Mesothelial cell of epicardium (in vitro differentiated cells): ENCODE measurements at regions not wholly inside any gene's neighbourhood (a gene's known extent, or its start where the extent isn't known, plus 50 kb on each side); places are given as distances from the start of the nearest gene placed in this dataset.

Source experiments
- DNase-seq, 2 experiments: peaks; one replicate each; pipeline ENCODE4 v3.0.0; 2021; ENCODE audit warnings: low spot score in 2 of 2; ENCODE audit not compliant: unreplicated experiment in 2 of 2
- H3K27ac Mint-ChIP-seq: 2 replicates; pipeline ENCODE4 v1.8.0; 2021; ENCODE audit warnings: mixed read lengths
- H3K27me3 Mint-ChIP-seq: 2 replicates; pipeline ENCODE4 v1.8.0; 2021; ENCODE audit warnings: low read depth, mixed read lengths
- H3K36me3 Mint-ChIP-seq: 2 replicates; pipeline ENCODE4 v1.8.0; 2021; ENCODE audit warnings: mixed read lengths
- H3K4me1 Mint-ChIP-seq: 2 replicates; pipeline ENCODE4 v1.8.0; 2021; ENCODE audit warnings: mixed read lengths
- H3K4me3 Mint-ChIP-seq: 2 replicates; pipeline ENCODE4 v1.8.0; 2021; ENCODE audit warnings: mild to moderate bottlenecking, moderate library complexity, mixed read lengths
- H3K9me3 Mint-ChIP-seq: 2 replicates; pipeline ENCODE4 v1.8.0; 2021; ENCODE audit warnings: mixed read lengths
- TF ChIP-seq, protein P1 (sequence below): fragments of 200-600 bp; sonication (generic); IDR thresholded peaks from one replicate; pipeline ENCODE4 v1.5.0; 2021; ENCODE audit warnings: antibody characterized with exemption; ENCODE audit not compliant: unreplicated experiment

DNA sequence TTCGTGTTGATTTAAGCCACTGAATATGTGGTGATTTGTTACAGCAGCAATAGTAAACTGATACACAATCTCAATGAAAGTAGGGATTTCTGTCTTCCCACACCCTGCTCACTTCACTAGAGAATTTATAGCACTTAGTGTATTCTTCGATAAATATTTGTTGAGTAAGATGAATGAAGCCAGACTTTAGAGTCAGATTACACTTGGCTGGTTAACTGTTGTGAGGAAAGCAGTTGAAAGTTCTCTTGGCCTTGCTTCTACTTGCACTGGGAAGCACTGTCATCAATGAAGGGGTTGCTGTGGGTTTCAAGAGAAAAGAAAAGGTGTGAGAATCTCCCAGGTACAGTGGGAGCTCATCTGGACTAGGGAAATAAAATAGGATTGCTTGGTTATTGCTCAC is 82.1 kb upstream of the IGFBP3 start:
- TF ChIP-seq, protein P1, sequence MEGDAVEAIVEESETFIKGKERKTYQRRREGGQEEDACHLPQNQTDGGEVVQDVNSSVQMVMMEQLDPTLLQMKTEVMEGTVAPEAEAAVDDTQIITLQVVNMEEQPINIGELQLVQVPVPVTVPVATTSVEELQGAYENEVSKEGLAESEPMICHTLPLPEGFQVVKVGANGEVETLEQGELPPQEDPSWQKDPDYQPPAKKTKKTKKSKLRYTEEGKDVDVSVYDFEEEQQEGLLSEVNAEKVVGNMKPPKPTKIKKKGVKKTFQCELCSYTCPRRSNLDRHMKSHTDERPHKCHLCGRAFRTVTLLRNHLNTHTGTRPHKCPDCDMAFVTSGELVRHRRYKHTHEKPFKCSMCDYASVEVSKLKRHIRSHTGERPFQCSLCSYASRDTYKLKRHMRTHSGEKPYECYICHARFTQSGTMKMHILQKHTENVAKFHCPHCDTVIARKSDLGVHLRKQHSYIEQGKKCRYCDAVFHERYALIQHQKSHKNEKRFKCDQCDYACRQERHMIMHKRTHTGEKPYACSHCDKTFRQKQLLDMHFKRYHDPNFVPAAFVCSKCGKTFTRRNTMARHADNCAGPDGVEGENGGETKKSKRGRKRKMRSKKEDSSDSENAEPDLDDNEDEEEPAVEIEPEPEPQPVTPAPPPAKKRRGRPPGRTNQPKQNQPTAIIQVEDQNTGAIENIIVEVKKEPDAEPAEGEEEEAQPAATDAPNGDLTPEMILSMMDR = no peak
- Mint-ChIP-seq H3K9me3 (peaks cover 36% of the 10 kb centered on the region), H3K27ac (no peak overlapping the region), H3K36me3 (peaks cover 1% of the 10 kb centered on the region), H3K27me3 (no peaks in the 10 kb centered on the region), H3K4me3 (no peak overlapping the region), H3K4me1 (peaks cover 11% of the 10 kb centered on the region)
- DNase-seq = no peak

DNA sequence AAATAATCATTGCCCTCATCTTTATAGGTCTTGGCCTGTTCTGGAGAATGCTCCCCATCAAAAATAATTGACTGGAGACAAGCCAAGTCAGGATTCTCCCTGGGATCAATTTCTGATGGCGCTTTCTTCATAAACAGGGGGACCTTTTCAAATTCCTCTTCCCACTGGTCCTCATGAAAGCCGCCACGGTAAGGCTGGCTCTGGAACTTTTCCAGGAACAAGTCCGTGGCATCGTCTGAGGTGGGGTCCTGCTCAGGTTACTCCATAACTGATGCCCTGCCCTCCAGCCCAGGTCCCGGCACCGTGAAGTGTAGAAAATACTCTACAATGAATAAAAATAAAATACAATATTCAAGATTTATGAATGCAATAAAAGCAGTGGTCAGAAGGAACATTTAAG is 79.4 kb upstream of the IGFBP3 start:
- Mint-ChIP-seq H3K4me1 (peaks cover 11% of the 10 kb centered on the region), H3K36me3 (peaks cover 14% of the 10 kb centered on the region), H3K4me3 (no peak overlapping the region), H3K9me3 (peaks cover 59% of the 10 kb centered on the region), H3K27ac (no peak overlapping the region), H3K27me3 (no peaks in the 10 kb centered on the region)
- TF ChIP-seq, protein P1 = no peak
- no peak for DNase-seq

DNA sequence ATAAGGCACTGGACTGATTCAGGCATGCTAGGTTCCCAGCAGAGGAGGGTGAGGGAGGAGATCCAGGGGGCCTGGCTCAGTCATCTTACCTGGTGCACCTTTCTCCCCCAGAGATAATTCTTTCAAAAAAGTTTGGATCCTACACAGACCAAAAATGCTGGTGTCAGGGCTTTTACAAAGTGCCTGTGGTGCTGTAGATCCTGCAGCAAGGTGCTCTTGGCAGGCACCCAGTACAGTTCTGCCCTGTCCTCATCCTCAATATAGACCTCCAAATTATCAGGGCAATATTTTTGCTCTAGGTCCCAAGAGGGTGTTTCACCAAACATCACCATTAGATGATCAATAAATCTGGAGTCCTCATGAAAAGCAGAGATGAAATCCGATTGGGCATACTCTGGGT is 78.5 kb upstream of the IGFBP3 start:
- H3K27me3 Mint-ChIP-seq = no peaks in the 10 kb centered on the region
- peaks cover 62% of the 10 kb centered on the region for H3K9me3 Mint-ChIP-seq
- no peak overlapping the region for H3K27ac Mint-ChIP-seq
- TF ChIP-seq, protein P1 = no peak
- H3K4me1 Mint-ChIP-seq = peaks cover 11% of the 10 kb centered on the region
- H3K4me3 Mint-ChIP-seq = no peak overlapping the region
- DNase-seq = no peak
- H3K36me3 Mint-ChIP-seq = peaks cover 16% of the 10 kb centered on the region

DNA sequence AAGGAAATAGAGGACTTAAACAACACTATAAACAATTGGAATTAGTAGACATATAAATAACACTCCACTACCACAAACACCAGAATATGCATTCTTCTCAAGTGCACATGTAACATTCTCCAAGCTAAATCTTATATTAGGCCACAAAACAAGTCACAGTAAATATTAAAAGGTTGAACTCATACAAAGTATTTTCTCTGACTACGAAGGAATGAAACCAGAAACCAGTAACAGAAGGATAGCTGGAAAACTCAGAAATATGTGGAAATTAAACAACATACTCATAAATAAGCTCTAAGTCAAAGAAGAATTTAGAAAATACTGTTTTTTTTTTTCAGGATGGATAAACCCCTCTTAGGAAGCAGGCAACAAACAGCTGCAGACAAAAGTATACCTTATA is 77.4 kb upstream of the IGFBP3 start:
- TF ChIP-seq, protein P1 = no peak
- peaks cover 11% of the 10 kb centered on the region for H3K4me1 Mint-ChIP-seq
- no peak overlapping the region for H3K4me3 Mint-ChIP-seq
- H3K9me3 Mint-ChIP-seq = peaks cover 64% of the 10 kb centered on the region
- DNase-seq = no peak
- H3K36me3 Mint-ChIP-seq = peaks cover 16% of the 10 kb centered on the region
- no peaks in the 10 kb centered on the region for H3K27me3 Mint-ChIP-seq
- H3K27ac Mint-ChIP-seq = peak overlapping the region; percentile 23

DNA sequence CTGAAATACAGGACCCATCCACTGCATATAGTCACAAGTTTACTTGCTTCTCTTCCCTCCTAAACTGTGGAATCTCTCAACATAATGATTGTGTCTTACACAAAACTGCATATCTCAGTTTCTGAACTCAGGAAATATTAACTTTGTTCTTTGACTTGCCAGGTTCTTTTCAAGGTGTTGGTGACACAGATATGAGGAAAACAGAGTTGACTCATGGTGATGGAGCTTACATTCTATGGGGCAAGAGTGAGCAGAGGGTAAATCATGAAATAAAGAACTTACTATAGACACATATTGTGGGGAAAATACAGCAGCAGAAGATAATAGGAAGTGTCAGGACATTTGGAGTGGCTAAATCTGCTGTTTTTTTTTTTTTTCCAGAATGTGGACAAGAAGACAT is 72.5 kb upstream of the IGFBP3 start:
- peaks cover 16% of the 10 kb centered on the region for H3K36me3 Mint-ChIP-seq
- H3K27me3 Mint-ChIP-seq = no peaks in the 10 kb centered on the region
- no peak overlapping the region for H3K27ac Mint-ChIP-seq
- DNase-seq = no peak
- H3K4me3 Mint-ChIP-seq = no peak overlapping the region
- peaks cover 42% of the 10 kb centered on the region for H3K9me3 Mint-ChIP-seq
- peaks cover 17% of the 10 kb centered on the region for H3K4me1 Mint-ChIP-seq
- TF ChIP-seq, protein P1 = no peak

DNA sequence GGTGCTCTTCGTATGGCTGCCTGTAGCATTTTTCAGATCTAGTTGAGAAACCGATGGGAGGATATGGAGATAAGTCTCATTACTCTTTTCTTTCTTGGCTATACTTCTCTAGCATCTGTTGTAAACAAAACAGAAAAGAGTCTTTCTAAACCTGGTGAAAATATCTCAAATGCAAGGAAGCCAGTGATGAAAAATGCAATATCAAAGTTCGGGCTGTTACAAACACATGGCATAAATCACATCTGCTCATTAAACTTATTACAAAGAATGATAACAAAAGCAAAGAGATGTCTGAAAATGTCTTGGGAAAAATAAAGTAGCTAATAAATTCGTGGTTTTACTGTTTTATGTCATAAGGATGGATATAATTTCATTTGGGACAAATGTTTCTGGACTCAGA is 71.8 kb upstream of the IGFBP3 start:
- no peaks in the 10 kb centered on the region for H3K27me3 Mint-ChIP-seq
- H3K4me3 Mint-ChIP-seq = no peak overlapping the region
- peaks cover 36% of the 10 kb centered on the region for H3K9me3 Mint-ChIP-seq
- peak overlapping the region; percentile 35 for H3K27ac Mint-ChIP-seq
- TF ChIP-seq, protein P1 = no peak
- H3K36me3 Mint-ChIP-seq = peaks cover 14% of the 10 kb centered on the region
- peaks cover 14% of the 10 kb centered on the region for H3K4me1 Mint-ChIP-seq
- no peak for DNase-seq
